Endothelial cell of umbilical vein (primary cell): ENCODE measurements at regions not wholly inside any gene's neighbourhood (a gene's known extent, or its start where the extent isn't known, plus 50 kb on each side); places are given as distances from the start of the nearest gene placed in this dataset.

Experiments used
- BruUV-seq: library from RNA; stranded (reverse); fragments of 400-500 nt; replicated peaks from 2 replicates; lab custom pipeline; 2021; lab: Mats Ljungman, UMichigan
- CTCF ChIA-PET: fragments of 300-600, 350-600 bp; sonication (Branson Sonifier 250); formaldehyde crosslinking; loops from one replicate; lab custom pipeline; 2021; ENCODE audit warnings: antibody characterized with exemption, inconsistent platforms; lab: Charles Lee
- POLR2A ChIA-PET: fragments of 300-600, 350-600 bp; sonication (Branson Sonifier 250); formaldehyde crosslinking; loops from one replicate; lab custom pipeline; 2021; ENCODE audit warnings: antibody characterized with exemption, inconsistent platforms; lab: Charles Lee
- DNase-seq: peaks from one replicate; pipeline ENCODE4 v3.0.0-alpha.2; 2011; ENCODE audit warnings: low read depth, low spot score
- FAIRE-seq: peaks from 2 replicates; lab custom pipeline; 2011; peaks lifted over from hg19 to GRCh38; lab: Jason Lieb, UNC
- H2AFZ ChIP-seq: 2 replicates; pipeline ENCODE4 v1.6.0; 2012; ENCODE audit warnings: low read depth, low read length, control low read depth, inconsistent platforms
- H3K27ac ChIP-seq: 2 replicates; pipeline ENCODE4 v1.5.1; 2011; ENCODE audit warnings: low read depth, mild to moderate bottlenecking, control low read depth, low read length, moderate library complexity; ENCODE audit not compliant: insufficient read depth
- H3K27me3 ChIP-seq, 2 experiments: 2 replicates each; pipeline versions ENCODE4 v1.6.0 to v1.6.1; 2011; ENCODE audit warnings: low read length in 2 of 2, mixed read lengths in 1 of 2; ENCODE audit not compliant: control insufficient read depth in 2 of 2, insufficient read depth in 2 of 2
- H3K36me3 ChIP-seq, 2 experiments: 2 replicates in 1 of 2; 3 replicates in 1 of 2; pipeline ENCODE4 v1.5.1; 2011; ENCODE audit warnings: low read length in 2 of 2, mild to moderate bottlenecking in 1 of 2, moderate library complexity in 1 of 2; ENCODE audit not compliant: control insufficient read depth in 2 of 2, insufficient read depth in 2 of 2; ENCODE audit errors: extremely low read depth in 1 of 2
- H3K4me1 ChIP-seq: 3 replicates; pipeline ENCODE4 v1.5.1; 2011; ENCODE audit warnings: mild to moderate bottlenecking, low read length; ENCODE audit not compliant: control insufficient read depth, insufficient read depth; ENCODE audit errors: extremely low read depth
- H3K4me2 ChIP-seq: 2 replicates; pipeline ENCODE4 v1.6.1; 2011; ENCODE audit warnings: low read length, control low read depth, mixed read lengths; ENCODE audit not compliant: insufficient read depth
- H3K4me3 ChIP-seq, 3 experiments: fragments of 200-600 bp in 1 of 3; sonication (generic), shearing (Covaris generic) in 1 of 3; replicated peaks in 1 of 3; 2 replicates each; pipeline ENCODE4 v1.5.1; 2011 to 2016; ENCODE audit warnings: control low read depth in 3 of 3, low read length in 3 of 3, mild to moderate bottlenecking in 2 of 3, inconsistent platforms in 1 of 3, low read depth in 1 of 3, moderate library complexity in 1 of 3; ENCODE audit not compliant: insufficient read depth in 1 of 3
- H3K79me2 ChIP-seq: 2 replicates; pipeline ENCODE4 v1.6.0; 2012; ENCODE audit warnings: low read length, inconsistent platforms; ENCODE audit not compliant: control insufficient read depth, insufficient read depth
- H3K9ac ChIP-seq: replicated peaks from 2 replicates; pipeline ENCODE3; 2011; ENCODE audit warnings: low read length, control low read depth; ENCODE audit not compliant: insufficient read depth; ENCODE audit errors: extremely low read depth
- H3K9me1 ChIP-seq: replicated peaks from 3 replicates; pipeline ENCODE4 v1.6.0; 2011; ENCODE audit warnings: mild to moderate bottlenecking, low read length; ENCODE audit not compliant: control insufficient read depth, insufficient read depth; ENCODE audit errors: extremely low read depth
- H3K9me3 ChIP-seq: replicated peaks from 2 replicates; pipeline ENCODE4 v1.5.1; 2012; ENCODE audit warnings: low read length, inconsistent platforms; ENCODE audit not compliant: control insufficient read depth, insufficient read depth
- H4K20me1 ChIP-seq: replicated peaks from 2 replicates; pipeline ENCODE3; 2011; ENCODE audit warnings: mild to moderate bottlenecking, low read length; ENCODE audit not compliant: control insufficient read depth, insufficient read depth; ENCODE audit errors: extremely low read depth
- CTCF ChIP-seq, 2 donors: IDR thresholded peaks; 1 replicate in 1 of 2; 2 replicates in 1 of 2; pipeline ENCODE4 v1.5.1; 2011; ENCODE audit warnings: low read length in 2 of 2, mild to moderate bottlenecking in 2 of 2, moderate library complexity in 2 of 2, control low read depth in 1 of 2, inconsistent platforms in 1 of 2, low read depth in 1 of 2; ENCODE audit not compliant: insufficient read depth in 1 of 2; ENCODE audit errors: extremely low read depth in 1 of 2
- EZH2 ChIP-seq: IDR thresholded peaks from 2 replicates; pipeline ENCODE4 v1.6.1; 2012; ENCODE audit warnings: borderline replicate concordance, low read depth, mild to moderate bottlenecking, moderate library complexity, low read length, inconsistent platforms; ENCODE audit not compliant: severe bottlenecking
- FOS ChIP-seq: IDR thresholded peaks from 2 replicates; pipeline ENCODE4 v1.6.1; 2011; ENCODE audit warnings: mild to moderate bottlenecking, low read length, moderate library complexity, borderline replicate concordance; ENCODE audit not compliant: insufficient read depth
- GATA2 ChIP-seq: IDR thresholded peaks from 2 replicates; pipeline ENCODE4 v1.7.0; 2011; ENCODE audit warnings: low read depth, mild to moderate bottlenecking, moderate library complexity, mixed read lengths, low read length; ENCODE audit not compliant: insufficient read length, insufficient read depth
- JUN ChIP-seq: IDR thresholded peaks from 2 replicates; pipeline ENCODE4 v1.6.1; 2011; ENCODE audit warnings: borderline replicate concordance, low read depth; ENCODE audit not compliant: insufficient read length, insufficient read depth
- MAX ChIP-seq: IDR thresholded peaks from 2 replicates; pipeline ENCODE4 v1.6.1; 2011; ENCODE audit not compliant: insufficient read depth, insufficient read length
- MYC ChIP-seq: IDR thresholded peaks from one replicate; pipeline ENCODE4 v1.6.1; 2011; ENCODE audit warnings: mild to moderate bottlenecking, low read depth, low read length
- POLR2A ChIP-seq: IDR thresholded peaks from 2 replicates; pipeline ENCODE4 v1.6.1; 2012; ENCODE audit warnings: low read depth, mild to moderate bottlenecking, control low read depth, low read length
- POLR2AphosphoS5 ChIP-seq: IDR thresholded peaks from 2 replicates; pipeline ENCODE4 v1.6.1; 2012; ENCODE audit warnings: low read depth, mild to moderate bottlenecking, control low read depth, low read length, moderate library complexity; ENCODE audit not compliant: insufficient read depth
- dilution Hi-C: fragments of 300-500 bp; cut with MboI; formaldehyde crosslinking; loops from one replicate; pipeline ENCODE4 v1.15.0; 2019; ENCODE audit warnings: low sequenced_read_pairs; ENCODE audit not compliant: extremely low pct_ligation_motif_present
- intact Hi-C: fragments of 100-400 bp; cut with micrococcal nuclease; formaldehyde crosslinking; loops from one replicate; pipeline ENCODE4 v1.10.0; 2022

- Histone ChIP-seq H3K27me3 (no peaks in the 10 kb centered on the region), H3K9ac (no peak overlapping the region), H3K4me1 (no peaks in the 10 kb centered on the region), H3K9me1 (no peaks in the 10 kb centered on the region), H3K4me2 (no peak overlapping the region), H3K36me3 (no peaks in the 10 kb centered on the region), H3K79me2 (no peaks in the 10 kb centered on the region), H4K20me1 (no peaks in the 10 kb centered on the region), H3K27ac (no peak overlapping the region), H3K4me3 (no peak overlapping the region), H2AFZ (no peak overlapping the region), H3K9me3 (peaks cover 8% of the 10 kb centered on the region)
- no TSS peak for BruUV-seq
- dilution Hi-C loops (no loop called here), intact Hi-C loops (no loop called here)
- ChIA-PET CTCF (no interaction called here), POLR2A (no interaction called here)
- TF ChIP-seq JUN (no peak), EZH2 (no peak), MYC (no peak), POLR2AphosphoS5 (no peak), MAX (no peak), FOS (no peak), CTCF (IDR thresholded peaks at IDR 0.05; ENCODE audit: extremely low read depth in 1 of 2, insufficient read depth in 1 of 2, low read depth in 1 of 2, low read length in 2 of 2) (no peak), GATA2 (no peak), POLR2A (no peak)
- FAIRE-seq, result no peak
- DNase-seq, result no peak
These were observed 100.4 kb upstream of the REG3A start for GRCh38 chr2:79259959-79260358.
